Sigmoid colon (tissue), 6 donors: ENCODE measurements at regions not wholly inside any gene's neighbourhood (a gene's known extent, or its start where the extent isn't known, plus 50 kb on each side); places are given as distances from the start of the nearest gene placed in this dataset.

Experiments
- DNase-seq: peaks from one replicate; pipeline ENCODE4 v3.0.0-alpha.2; 2019
- H3K27ac ChIP-seq, 4 donors: fragments of 200-600 bp; sonication (generic); one replicate each; pipeline ENCODE4 v1.5.1; 2016 to 2019; ENCODE audit warnings: mild to moderate bottlenecking in 1 of 4
- H3K27me3 ChIP-seq, 3 donors: fragments of 200-600 bp; sonication (generic); one replicate each; pipeline ENCODE4 v1.5.1; 2019; ENCODE audit warnings: mild to moderate bottlenecking in 1 of 3
- H3K36me3 ChIP-seq, 4 donors: fragments of 200-600 bp; sonication (generic); one replicate each; pipeline ENCODE4 v1.5.1; 2016 to 2019
- H3K4me1 ChIP-seq, 4 donors: fragments of 200-600 bp; sonication (generic); one replicate each; pipeline ENCODE4 v1.5.1; 2017 to 2019
- H3K4me3 ChIP-seq, 4 donors: fragments of 200-600 bp; sonication (generic); one replicate each; pipeline ENCODE4 v1.5.1; 2017 to 2019; ENCODE audit warnings: mild to moderate bottlenecking in 2 of 4, moderate library complexity in 1 of 4
- H3K9me3 ChIP-seq, 4 donors: fragments of 200-600 bp in 3 of 4; sonication (generic) in 3 of 4; one replicate each; pipeline versions ENCODE4 v1.5.1 to v1.6.1; 2013 to 2019
- EP300 ChIP-seq, 4 donors: sonication (generic); formaldehyde crosslinking; IDR thresholded peaks; one replicate each; pipeline ENCODE4 v1.6.1; 2017; ENCODE audit warnings: antibody characterized with exemption in 4 of 4
- POLR2A ChIP-seq, 2 donors: fragments of 450-650 bp; IDR thresholded peaks; one replicate each; pipeline ENCODE4 v1.6.1; 2016; ENCODE audit warnings: antibody characterized with exemption in 2 of 2, mild to moderate bottlenecking in 2 of 2, moderate library complexity in 2 of 2
- POLR2AphosphoS5 ChIP-seq, 4 donors: sonication (generic); formaldehyde crosslinking; IDR thresholded peaks; one replicate each; pipeline ENCODE4 v1.6.1; 2017; ENCODE audit warnings: antibody characterized with exemption in 4 of 4
- WGBS, 2 donors: extraction: QIAGEN DNeasy Blood & Tissue Kit; methylation state at CpG; one replicate each; pipeline ENCODE4 v1.1.7; 2013; 5-methylcytosine and 5-hydroxymethylcytosine counted together
- intact Hi-C: fragments of 100-400 bp; cut with DNase I; formaldehyde crosslinking; loops from one replicate; pipeline ENCODE4 v1.15.1; 2023
- TF ChIP-seq, protein P1 (sequence below), 4 experiments: fragments of 450-650 bp in 3 of 4; fragments of 200-600 bp in 1 of 4; IDR thresholded peaks; one replicate each; pipeline ENCODE4 v1.5.1; 2016 to 2019; ENCODE audit warnings: antibody characterized with exemption in 4 of 4, mild to moderate bottlenecking in 3 of 4, moderate library complexity in 2 of 4
- donor health status: healthy with polysubstance abuse.
- donor health status: healthy.

DNA sequence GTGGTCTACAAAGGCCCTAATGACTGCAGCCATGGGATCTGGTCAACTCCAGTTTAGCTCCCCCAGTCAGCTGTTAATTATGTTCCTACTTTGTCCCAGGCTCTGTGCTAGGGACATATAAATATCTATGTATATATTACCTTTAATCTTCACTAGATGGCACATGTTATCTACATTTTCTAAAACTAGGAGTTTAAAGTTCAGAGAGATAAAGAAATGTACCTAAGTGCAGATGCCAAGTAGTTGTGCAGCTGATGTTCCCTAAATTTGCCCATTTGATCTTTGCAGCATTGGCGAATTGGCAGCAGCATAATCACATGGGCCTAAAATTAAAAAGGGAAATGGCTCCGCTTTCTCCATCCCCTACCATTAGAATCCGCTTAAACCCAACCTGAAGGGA, 541.1 kb downstream of the MED13L start:
- no peak overlapping the region for H3K4me3 ChIP-seq
- no peak overlapping the region for H3K27ac ChIP-seq
- DNase-seq = no peak
- no peaks in the 10 kb centered on the region for H3K9me3 ChIP-seq
- no peak for TF ChIP-seq POLR2A (IDR thresholded peaks at IDR 0.05)
- TF ChIP-seq EP300 (IDR thresholded peaks at IDR 0.05) = no peak
- no peak for TF ChIP-seq POLR2AphosphoS5 (IDR thresholded peaks at IDR 0.05)
- TF ChIP-seq, protein P1, sequence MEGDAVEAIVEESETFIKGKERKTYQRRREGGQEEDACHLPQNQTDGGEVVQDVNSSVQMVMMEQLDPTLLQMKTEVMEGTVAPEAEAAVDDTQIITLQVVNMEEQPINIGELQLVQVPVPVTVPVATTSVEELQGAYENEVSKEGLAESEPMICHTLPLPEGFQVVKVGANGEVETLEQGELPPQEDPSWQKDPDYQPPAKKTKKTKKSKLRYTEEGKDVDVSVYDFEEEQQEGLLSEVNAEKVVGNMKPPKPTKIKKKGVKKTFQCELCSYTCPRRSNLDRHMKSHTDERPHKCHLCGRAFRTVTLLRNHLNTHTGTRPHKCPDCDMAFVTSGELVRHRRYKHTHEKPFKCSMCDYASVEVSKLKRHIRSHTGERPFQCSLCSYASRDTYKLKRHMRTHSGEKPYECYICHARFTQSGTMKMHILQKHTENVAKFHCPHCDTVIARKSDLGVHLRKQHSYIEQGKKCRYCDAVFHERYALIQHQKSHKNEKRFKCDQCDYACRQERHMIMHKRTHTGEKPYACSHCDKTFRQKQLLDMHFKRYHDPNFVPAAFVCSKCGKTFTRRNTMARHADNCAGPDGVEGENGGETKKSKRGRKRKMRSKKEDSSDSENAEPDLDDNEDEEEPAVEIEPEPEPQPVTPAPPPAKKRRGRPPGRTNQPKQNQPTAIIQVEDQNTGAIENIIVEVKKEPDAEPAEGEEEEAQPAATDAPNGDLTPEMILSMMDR (IDR thresholded peaks at IDR 0.05) = no peak
- intact Hi-C loops = no loop called here
- peaks cover 0 to 24% (median 0%) of the 10 kb centered on the region in 3 donors for H3K27me3 ChIP-seq
- WGBS, 2 donors = 66 to 90% methylated on average over 3 of the region's 3 CpGs
- H3K36me3 ChIP-seq = no peaks in the 10 kb centered on the region
- no peaks in the 10 kb centered on the region for H3K4me1 ChIP-seq

DNA sequence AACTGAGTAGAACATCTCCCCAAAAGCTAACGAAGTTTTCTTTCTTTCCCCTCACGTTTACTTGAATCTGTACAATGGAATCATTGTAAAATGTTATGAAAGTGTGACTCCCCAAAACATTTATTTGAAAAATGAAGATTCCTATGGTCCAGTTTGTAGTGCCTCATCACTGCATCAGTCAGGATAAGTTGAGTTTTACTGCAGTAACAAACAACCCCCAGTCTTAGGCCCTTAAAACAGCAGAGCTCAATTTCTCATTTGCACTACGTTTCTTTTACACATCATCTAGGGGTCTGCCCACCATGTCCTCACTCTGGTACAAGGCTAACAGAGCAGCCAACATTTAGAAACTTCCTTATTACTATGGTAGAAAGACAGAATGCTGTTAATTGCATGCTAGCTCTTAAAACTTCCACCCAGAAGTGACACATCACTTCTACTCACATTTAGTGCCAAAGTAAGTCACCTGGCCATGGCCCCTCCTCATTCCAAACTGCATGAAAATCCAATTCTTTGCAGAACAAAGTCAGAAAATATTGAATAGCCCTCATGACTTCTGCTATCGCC, 546.4 kb downstream of the MED13L start:
- Histone ChIP-seq H3K27me3 (no peaks in the 10 kb centered on the region), H3K36me3 (no peaks in the 10 kb centered on the region), H3K4me1 (no peaks in the 10 kb centered on the region), H3K27ac (no peak overlapping the region), H3K4me3 (no peak overlapping the region), H3K9me3 (no peaks in the 10 kb centered on the region)
- TF ChIP-seq POLR2AphosphoS5 (IDR thresholded peaks at IDR 0.05) (no peak), EP300 (IDR thresholded peaks at IDR 0.05) (no peak), POLR2A (IDR thresholded peaks at IDR 0.05) (no peak)
- TF ChIP-seq, protein P1 (IDR thresholded peaks at IDR 0.05) = no peak
- WGBS, 2 donors = 64 to 73% methylated on average over 4 of the region's 4 CpGs
- intact Hi-C loops = no loop called here
- no peak for DNase-seq

DNA sequence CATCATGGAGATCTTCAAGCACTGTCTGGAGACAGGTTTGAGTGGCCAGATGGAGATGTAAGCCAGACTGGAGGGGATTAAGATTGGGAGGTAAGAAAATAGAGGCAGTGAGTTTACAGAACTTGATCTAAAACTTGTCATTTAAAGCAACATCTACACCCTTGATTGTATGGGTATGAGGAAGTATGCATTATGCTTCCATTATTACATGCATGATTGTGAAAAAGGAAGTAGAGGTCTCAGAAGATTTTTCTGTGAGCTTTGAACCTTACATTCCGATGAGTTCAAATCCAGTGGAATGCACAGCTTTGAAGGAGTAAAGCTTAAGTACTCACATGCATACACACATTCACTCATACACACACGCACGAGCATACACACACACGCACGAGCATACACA, 550.8 kb downstream of the MED13L start:
- no peaks in the 10 kb centered on the region for H3K4me1 ChIP-seq
- H3K4me3 ChIP-seq = no peak overlapping the region
- WGBS, 2 donors = 72 to 80% methylated on average over 5 of the region's 5 CpGs
- no peak for DNase-seq
- H3K36me3 ChIP-seq = no peaks in the 10 kb centered on the region
- TF ChIP-seq POLR2AphosphoS5 (IDR thresholded peaks at IDR 0.05) (no peak), POLR2A (IDR thresholded peaks at IDR 0.05) (no peak)
- H3K27me3 ChIP-seq = no peaks in the 10 kb centered on the region
- no peaks in the 10 kb centered on the region for H3K9me3 ChIP-seq
- intact Hi-C loops = no loop called here
- no peak overlapping the region for H3K27ac ChIP-seq

DNA sequence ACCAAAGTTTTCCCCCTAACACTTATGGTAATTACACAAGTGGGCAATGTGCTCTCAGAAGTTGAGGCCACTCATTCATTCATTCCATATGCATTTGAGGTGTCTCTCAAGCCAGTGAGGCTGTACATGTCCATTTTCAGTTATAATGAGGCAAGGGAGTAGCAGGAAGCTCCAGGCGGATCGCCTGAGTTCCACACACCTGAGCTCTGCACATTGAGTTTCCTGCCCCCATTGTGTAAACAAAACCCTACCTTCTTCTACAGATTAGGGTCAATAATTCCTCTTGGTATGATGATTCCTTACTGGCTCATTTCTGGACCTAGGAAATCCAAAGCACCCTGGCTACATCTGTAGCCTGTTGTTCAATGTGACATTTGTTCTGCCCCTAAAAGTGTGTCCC, 555.3 kb downstream of the MED13L start:
- no peak for TF ChIP-seq POLR2AphosphoS5 (IDR thresholded peaks at IDR 0.05)
- TF ChIP-seq EP300 (IDR thresholded peaks at IDR 0.05) = no peak
- 26 to 77% methylated on average over 2 of the region's 2 CpGs for WGBS, 2 donors
- H3K36me3 ChIP-seq = no peaks in the 10 kb centered on the region
- no peaks in the 10 kb centered on the region for H3K27me3 ChIP-seq
- no peak overlapping the region for H3K4me3 ChIP-seq
- intact Hi-C loops = no loop called here
- H3K4me1 ChIP-seq = no peaks in the 10 kb centered on the region
- no peak overlapping the region for H3K27ac ChIP-seq
- no peaks in the 10 kb centered on the region for H3K9me3 ChIP-seq
- no peak for DNase-seq

DNA sequence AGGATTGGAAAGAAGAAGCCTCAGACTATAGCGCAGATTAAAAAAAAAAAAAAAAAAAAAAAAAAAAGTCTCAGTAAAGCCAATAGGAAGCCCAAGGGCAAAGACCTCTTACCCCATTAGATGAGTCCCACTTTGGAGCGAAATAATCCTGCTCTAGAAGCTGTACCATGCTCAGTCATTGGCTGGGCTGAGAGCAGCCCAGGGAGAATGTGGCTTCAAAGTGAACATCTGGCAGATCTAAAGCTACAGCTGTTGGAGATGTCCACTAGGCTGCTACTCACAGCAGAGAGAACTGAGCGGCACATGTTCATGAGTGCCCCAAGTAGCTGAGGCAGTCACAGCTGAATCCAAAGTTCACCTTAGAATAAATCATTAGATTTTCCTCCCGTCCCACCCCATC, 560.9 kb downstream of the MED13L start:
- Histone ChIP-seq H3K36me3 (no peaks in the 10 kb centered on the region), H3K9me3 (no peaks in the 10 kb centered on the region), H3K27ac (no peak overlapping the region), H3K27me3 (no peaks in the 10 kb centered on the region), H3K4me1 (no peaks in the 10 kb centered on the region), H3K4me3 (no peak overlapping the region)
- TF ChIP-seq, protein P1 (IDR thresholded peaks at IDR 0.05) = no peak
- TF ChIP-seq POLR2AphosphoS5 (IDR thresholded peaks at IDR 0.05) (no peak), POLR2A (IDR thresholded peaks at IDR 0.05) (no peak), EP300 (IDR thresholded peaks at IDR 0.05) (no peak)
- DNase-seq = no peak
- intact Hi-C loops = no loop called here
- WGBS, 2 donors = 76 to 93% methylated on average over 4 of the region's 4 CpGs

DNA sequence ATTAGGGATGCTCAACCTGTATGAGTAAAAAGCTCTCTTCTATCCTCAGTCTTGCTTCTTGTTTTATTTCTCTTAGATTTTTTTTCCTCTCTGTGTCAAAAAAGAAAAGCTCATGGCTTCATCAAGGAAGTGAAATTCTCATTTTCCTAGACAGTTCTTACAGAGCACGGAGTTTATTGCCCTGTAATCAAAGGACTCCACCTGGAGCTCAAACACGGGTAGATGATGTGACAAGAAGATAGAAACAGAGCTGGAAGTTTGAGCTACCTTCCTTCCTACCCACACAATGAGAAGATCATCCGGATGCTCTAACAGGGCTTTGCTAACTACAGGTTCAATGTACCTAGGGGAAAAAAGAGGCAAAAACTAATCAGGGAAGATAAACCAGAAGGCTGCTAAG, 564.8 kb downstream of the MED13L start:
- no peak for DNase-seq
- H3K36me3 ChIP-seq = no peaks in the 10 kb centered on the region
- TF ChIP-seq POLR2AphosphoS5 (IDR thresholded peaks at IDR 0.05) = no peak
- TF ChIP-seq EP300 (IDR thresholded peaks at IDR 0.05) = no peak
- no peak for TF ChIP-seq POLR2A (IDR thresholded peaks at IDR 0.05)
- TF ChIP-seq, protein P1 (IDR thresholded peaks at IDR 0.05) = no peak
- no peak overlapping the region for H3K4me3 ChIP-seq
- no peaks in the 10 kb centered on the region for H3K9me3 ChIP-seq
- no peaks in the 10 kb centered on the region for H3K27me3 ChIP-seq
- WGBS, 2 donors = 16 to 53% methylated on average over 3 of the region's 3 CpGs
- H3K4me1 ChIP-seq = peaks cover 0 to 19% (median 9%) of the 10 kb centered on the region in 4 donors
- intact Hi-C loops = no loop called here
- no peak overlapping the region for H3K27ac ChIP-seq
